ENCODE measurements at regions not wholly inside any gene's neighbourhood (a gene's known extent, or its start where the extent isn't known, plus 50 kb on each side); places are given as distances from the start of the nearest gene placed in this dataset.

- TF ChIP-seq POLR2A (IDR thresholded peaks at IDR 0.05) (no peak), CTCF (IDR thresholded peaks at IDR 0.05) (no peak), EP300 (IDR thresholded peaks at IDR 0.05; ENCODE audit: low read depth) (no peak)
Observed at GRCh38 chrX:40521868-40522450, 58.8 kb upstream of the ATP6AP2 start.

Measured in transverse colon (tissue), 3 donors.